Fibroblast of skin of right biceps (primary cell): ENCODE measurements at regions not wholly inside any gene's neighbourhood (a gene's known extent, or its start where the extent isn't known, plus 50 kb on each side); places are given as distances from the start of the nearest gene placed in this dataset.

ENCODE experiments used
- DNase-seq: peaks from one replicate; pipeline ENCODE4 v3.0.0-alpha.2; 2013

DNA sequence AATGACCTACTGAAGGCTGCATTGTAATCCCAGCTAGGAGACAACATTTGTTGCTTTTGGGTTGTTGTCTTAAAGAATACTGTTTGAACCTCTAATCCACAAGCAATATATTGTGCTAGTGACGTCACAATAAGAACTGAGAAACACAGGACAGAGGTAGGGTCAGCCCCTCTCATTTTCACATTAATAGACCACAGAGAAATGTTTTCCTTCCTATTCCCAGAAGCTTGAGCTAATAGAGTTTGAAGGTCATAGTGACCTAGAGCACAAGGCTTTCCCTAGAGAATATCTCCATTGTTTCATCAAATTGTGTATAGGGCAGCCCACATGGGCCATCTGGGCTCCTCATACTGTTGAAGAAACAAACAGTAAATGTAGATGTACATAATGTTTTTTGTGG is 300.9 kb upstream of the AKR1E2 start:
- DNase-seq, result no peak

DNA sequence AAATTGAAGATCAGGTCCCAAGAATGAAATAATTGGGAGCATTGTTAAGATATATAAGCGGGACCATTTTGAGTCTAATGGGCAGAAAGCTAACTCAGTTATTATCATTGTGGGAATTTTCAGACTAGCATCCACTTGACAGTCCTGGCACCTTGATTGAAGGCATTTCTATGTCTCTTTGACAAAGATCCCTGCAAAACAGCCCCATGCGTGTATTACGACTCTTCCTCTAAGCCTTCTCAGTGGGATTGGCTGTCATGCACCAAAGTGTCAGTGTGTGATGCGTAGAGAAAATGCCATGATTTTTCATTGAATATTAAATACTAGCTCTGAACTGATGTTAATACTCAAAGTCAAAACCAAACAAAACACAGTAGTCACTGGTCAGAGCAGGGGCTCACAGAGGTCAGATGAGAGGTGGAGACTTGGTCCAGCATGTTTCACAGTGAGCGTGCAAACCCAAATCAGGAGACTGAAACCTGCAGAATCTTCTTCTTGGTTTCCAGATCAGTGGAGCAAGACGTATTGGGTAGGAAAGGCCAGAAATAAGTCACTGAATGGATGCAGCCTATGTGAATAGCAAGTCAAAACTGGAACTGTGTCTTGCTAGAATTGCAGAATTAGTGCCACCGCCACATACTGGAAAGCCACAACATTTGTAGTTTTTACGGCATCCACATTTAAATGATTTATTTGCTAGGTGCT is 303.6 kb upstream of the AKR1E2 start:
- DNase-seq, result no peak

DNA sequence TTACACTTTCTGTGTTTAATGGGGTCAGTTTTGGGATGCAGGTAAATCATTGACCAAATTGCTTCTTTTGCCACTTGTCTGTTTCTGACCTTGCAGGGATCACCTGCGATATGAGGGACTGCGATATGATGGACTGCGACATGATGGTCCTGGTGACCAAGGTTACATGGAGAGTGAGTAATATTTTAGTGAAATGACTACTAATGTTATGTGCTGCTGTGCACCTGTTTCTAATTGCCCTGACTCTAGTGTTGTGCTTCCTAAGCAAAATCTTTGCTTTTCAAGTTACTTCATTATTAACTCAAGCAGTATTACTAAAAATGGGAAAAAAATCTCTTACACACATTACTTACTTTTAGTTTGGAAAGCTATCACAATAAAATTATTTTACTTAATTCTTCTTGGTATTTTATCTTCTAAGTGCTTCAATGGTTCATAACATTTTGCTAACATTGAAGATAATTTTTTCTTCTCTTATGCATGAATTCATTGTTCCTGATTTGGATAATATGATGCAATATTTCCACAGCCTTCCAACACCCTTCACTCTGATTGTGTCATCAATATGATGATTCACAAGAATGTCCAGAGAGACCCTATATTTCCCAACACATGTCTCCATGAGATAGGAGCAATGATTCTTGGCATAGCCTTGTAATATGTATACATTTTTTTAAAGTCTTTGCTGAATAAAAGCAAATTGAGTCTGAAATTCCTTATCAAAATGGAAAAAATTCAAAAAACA is 306.2 kb upstream of the AKR1E2 start:
- DNase-seq, result peak; percentile 88

DNA sequence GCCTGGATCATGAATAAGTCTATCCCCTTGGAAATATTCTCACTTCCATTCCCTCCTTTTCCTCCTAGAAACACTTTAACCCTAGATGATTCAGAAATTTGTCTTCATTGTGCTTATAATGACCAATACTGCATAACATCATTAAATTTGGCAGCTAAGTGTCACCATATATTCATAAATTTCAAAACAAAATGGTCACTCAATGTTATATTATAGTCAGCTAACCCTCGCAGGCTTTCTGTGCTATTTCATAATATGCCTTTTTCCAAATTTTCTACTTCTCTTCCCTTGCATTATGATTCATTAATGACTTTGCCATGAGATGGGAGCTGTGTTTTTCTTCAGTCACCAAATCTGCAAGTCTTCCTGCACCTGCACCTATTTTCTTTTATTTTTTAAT is 308.3 kb upstream of the AKR1E2 start:
- no peak for DNase-seq

DNA sequence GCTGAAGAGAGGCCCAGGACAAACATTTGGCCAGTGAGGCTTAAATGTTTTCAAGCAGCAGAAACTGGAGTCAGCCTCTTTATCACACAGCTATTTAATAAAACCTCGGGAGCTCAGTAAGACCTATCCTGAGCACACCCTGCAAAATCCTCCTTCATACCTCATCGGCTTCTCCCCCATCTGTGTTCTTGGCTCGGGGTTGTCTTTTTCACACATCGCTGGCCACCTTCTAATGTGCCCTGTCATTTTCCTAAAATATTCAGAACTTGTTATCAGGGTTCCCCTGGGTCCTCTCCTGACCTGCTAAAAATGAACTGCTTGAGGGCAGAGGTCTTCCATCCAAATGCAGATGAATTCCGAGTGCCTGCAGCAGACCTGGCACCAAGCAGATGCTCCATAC is 310.3 kb upstream of the AKR1E2 start:
- no peak for DNase-seq

DNA sequence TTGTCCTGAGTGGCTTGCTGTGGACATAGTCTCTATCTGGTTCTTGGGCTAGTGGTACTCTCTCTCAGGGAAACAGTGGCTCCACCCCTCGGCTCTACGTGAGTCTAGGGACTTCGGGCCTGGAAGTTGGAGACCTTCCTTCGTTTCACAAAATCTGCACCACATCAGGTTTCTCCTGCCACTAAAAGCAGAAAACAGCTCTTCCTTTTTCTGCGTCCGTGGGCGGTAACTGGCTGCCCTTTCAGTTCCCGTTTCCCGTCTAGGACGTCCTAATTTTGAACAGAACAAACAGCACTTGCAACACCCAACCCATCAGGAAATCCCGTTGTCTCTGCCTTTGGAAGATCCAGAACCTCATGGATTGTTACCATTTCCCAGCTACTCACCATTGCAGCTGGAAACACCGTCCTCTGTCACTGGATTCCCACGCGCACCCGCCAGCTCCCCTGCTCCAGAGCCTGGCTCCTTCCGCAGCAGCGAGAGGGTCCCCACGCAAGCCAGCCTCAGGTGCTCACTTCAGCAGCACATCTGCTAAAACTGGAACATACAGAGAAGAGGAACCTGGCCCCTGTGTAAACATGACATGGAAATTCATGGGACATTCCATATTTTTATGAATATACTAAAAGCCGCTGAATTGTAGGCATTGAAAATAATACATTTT is 311.4 kb upstream of the AKR1E2 start:
- no peak for DNase-seq

DNA sequence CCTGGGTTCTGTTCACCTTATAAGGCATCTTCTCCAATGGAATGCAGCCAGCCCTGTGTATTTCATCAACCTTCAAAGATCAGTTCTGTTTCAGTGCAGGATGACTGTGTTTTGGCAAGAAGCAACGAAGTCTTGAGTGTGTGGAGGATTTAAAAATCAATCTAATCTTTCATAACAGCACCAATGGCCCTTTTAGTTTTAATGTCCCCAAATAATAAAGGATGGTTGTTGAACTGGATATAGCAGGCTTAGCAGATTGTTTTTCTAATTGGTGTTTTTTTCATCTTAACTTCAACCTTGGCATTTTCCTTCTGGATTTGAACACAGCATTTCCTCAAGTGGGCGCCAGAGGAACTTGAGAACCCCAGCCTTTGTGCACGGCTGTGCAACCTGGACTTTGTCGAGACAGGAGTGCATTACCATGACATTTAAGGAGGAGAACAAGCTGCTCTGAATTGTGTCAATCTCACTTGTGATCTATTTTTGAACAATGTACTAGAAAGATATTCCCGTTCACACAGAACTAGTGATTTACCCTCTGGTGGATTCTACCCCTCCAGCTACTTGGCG is 313.3 kb upstream of the AKR1E2 start:
- peak; percentile 89 for DNase-seq

DNA sequence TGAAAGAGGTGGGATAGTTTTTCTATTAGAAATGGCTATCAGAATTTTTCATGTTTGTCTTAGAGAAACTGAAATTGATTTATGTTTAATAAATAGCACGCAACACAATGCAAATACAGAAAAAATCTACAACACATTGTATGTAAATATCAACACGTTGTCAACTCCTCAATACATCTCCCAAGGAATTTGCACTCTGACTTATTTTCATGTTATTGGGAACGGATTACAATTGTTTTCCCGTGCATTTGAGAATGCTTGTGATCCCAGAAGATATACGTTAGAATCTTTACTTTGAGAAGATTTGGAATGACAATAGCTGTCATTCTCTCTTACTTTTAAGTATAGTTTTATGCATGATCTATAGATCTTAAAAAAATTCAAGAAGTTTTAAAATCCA is 313.8 kb upstream of the AKR1E2 start:
- no peak for DNase-seq

DNA sequence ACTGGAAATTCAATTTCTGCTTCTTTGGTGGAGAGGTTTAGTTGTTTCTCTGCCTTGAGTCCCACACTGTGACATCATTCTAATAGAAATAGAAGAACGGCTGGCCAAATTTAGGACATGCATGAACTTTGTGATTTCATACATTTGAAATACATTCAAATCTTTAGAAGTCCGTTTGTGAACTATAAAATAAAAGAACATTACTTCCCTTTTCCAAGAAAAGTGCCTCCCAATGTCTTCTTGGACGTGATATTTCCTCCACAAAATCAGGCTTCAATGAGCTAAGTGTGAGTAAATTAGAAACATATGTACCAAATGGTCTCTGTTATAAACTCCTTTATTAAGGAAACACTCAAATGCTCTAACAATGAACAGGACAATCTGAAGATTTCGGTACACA is 314.5 kb upstream of the AKR1E2 start:
- DNase-seq, result peak; percentile 55

DNA sequence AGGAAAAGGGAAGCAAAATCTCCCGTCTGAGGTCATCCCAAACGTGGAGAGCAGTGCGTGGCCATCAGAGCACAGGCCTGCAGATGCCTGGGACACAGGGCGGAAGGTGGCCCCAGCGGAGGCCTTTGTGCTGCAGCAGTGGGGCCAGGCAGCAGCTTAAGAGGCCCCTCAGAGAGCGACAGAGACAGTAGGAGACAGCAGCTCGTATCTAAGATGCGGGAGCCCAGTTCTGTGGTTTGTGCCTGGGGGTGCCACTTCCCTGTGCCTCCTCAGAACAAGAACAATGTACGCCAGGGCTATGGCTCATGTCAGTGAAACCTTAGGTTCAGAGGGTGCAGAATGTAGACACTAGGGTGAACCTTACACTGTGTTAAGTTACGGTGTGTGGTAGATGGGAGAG is 316.6 kb upstream of the AKR1E2 start:
- no peak for DNase-seq

DNA sequence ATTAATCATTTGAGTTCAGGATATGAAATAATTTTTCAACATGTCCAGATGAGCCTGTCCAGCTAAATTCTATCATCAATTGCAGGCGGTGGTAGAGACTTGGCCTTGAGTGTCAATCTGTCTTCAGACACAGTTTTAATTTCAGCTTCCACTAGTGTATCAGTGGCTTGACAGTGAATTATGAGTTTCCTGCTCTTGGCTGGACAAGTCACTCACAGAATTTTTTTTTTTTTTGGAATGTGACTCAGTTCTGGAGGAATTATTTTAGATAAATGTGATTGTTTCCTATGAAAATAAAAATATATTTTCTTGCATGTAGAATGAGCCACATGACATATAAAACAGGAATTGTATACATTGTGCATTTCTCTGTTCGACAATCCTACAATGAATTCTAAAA is 319.9 kb upstream of the AKR1E2 start:
- DNase-seq, result peak; percentile 34

DNA sequence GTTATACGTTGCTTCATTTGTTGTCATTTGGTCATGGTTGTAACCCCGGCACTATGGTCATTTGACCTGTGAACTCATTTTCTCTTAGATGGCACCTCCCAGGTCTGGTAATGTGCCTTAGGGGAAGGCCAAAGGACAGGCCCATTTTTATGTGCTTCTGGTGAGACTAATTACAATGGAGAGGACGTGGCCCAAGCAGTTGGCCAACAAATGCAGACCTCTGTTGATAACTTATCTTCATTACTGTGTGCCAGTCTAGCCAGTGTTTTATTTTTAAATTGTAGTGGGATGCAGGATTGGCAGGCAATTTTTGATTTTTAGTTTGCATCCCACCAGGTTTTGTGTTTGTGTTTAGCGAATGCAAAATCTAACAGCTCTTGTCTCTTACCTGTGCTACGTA is 321.5 kb upstream of the AKR1E2 start:
- DNase-seq, result no peak

DNA sequence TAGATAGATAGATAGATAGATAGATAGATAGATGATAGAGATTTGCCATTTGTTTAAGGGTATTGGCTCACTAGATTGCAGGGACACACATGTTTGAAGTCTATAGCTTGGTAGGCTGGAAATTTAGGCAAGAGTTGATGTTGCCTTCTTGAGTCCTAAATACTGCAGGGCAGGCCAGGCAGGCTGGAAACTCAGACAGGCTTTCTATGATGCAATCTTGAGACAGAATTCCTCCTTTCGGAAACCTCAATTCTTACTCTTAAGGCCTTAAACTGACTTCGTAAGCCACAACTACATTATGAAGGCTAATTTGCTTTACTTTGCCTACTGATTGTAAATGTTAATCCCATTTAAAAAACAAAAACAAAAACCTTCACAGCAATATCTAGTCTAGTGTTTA is 322.9 kb upstream of the AKR1E2 start:
- peak; percentile 33 for DNase-seq

DNA sequence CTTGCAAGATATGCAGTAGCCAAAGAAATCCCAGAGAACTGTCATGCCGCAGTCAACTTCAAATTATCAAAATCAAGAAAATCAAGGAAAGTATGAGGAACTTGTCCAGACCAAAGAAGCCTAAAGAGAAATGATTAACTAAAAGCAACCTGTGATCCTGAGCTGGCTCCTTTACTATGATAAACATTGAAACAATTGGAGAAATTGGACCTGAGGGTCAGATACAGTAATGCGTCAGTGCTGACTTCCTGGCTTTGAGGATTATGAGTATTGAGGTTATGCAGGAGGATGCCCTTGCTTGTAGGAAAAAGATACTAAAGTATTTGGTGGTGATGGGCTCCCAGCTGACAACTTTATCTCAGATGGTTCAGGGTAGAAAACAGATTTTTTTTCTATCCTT is 324.7 kb upstream of the AKR1E2 start:
- no peak for DNase-seq

DNA sequence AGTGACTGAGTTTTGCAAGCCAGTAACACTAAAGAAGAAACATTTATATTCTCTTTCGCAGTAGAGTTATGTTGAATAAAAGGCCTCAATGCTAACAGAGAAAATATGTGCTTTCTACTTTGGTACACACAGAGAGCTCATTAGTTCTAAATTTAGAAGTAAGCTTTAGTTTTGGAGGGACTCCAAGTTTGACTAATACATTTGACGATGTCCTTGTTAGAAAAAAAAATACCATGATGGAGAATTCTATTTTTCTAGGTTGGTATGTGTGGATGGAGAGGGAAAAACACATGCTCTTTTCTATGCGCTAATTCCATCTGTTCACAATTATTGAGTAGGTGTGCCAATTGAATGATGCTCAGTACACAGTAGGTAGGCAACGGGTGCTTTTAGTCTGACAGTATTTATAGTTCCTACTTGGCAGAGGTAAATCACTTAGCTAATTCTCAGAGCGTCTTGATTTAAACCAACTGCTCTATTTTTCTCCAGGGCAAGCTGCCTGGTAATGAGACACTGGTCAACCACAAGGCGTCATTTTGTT is 327.2 kb upstream of the AKR1E2 start:
- DNase-seq, result peak; percentile 95

DNA sequence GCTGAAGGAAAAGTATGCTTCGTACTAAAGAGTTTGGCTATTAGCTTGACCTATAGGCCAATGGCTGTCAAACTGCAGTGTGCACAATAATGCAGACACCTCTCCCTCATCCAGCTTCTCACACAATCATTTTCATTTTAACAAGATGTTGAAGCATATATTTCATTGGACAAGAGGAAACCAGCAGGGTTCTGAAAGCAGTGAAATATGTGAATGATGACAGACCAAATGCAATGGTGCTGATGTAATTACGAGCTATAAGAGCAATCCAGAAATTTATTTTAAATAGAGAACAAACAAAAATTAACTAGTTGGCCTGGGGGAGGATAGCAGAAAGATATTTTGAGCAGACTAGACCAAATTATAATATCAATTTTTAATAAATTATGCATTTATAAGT is 331.5 kb upstream of the AKR1E2 start:
- peak; percentile 48 for DNase-seq

DNA sequence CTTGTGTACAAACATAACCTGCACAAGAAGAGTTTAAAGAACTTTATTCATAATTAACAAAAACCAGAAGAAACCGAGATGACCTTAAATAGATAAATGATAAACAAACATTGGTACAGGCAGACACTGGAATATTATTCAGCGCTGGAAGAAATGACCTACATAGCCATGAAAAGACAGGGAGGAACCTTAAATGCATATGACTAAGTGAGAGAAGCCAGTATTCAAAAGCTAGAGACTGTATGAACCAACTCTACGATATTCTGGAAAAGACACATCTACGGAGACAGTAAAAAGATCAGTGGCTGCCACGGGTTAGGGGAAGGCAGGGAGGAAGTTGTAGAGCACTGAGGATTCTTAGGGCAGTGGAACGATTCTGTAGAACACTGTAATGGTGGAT is 333.8 kb upstream of the AKR1E2 start:
- DNase-seq, result no peak

DNA sequence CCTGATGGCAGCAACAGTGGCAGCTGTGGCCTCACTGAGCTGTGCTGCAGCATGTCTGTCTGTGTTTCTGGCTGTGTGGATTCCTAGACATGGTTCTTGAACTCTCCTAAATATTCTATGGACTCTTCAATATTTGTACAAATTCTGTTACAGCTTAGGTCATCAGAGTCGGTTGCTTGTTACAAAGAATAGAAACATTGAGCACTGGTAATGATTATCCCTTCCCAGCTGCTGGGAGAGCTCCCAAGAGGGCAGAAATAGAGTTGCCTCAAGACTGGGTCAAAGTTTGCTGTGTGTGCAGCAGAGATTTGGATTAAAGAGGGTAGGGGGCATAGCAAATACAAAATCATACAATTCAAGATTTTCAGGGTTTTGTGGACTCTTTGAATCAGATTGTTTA is 337.1 kb upstream of the AKR1E2 start:
- peak; percentile 27 for DNase-seq

DNA sequence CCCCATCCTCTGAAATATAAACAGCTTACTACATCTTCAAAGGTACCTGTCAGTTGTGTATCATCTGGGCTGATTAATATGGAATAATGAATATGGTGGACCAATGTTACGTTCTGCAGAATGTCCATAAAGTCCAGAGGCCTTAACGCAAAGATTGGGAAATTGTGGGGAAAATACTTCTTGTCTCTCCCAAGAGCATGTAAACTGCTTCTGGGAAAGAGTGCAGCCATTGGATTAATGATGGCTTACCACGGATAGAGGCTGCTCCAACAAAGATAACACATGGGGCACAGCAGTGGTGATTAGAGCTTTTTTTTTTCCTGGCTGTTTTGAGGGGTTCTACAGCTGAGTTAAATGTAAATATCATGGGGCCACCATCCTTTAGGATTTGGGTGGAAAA is 340.4 kb upstream of the AKR1E2 start:
- DNase-seq, result no peak

DNA sequence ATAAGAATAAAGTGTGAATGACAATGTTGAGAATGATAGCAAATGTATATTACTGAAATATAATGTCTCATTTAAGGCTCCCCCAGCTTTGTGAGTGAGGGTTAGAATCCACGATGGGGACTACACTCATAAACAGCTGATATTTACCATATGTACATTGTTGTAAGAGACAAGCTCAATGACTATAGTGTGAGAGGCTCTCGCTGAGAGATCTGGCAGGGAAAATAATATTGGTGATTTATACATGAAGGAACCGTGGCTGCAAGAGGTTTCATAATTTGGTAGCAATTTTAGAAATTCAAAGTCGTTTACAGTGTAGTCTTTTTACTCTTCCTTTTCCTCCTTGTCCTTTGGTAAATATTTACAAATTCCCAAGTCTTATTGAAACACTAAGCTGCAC is 342.2 kb upstream of the AKR1E2 start:
- no peak for DNase-seq

DNA sequence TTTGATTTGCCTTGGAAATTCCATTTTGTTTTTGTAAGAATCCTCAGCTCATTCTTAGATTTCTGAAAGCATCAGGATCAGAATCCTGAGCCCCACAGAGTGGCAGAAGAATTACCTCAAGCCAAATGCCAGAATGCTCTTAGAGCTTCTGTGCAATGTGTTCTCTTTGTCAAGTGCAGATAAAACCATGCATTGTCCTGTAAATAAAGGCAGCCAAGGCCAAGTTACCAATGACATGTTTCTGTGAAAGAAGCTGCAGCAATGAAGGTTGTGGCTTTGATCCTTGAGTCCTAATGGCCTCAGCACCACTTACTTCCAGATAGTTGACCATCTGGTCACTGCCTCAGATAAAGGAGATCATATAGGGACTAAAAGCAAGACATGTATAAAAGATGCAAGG is 343.3 kb upstream of the AKR1E2 start:
- DNase-seq, result no peak

DNA sequence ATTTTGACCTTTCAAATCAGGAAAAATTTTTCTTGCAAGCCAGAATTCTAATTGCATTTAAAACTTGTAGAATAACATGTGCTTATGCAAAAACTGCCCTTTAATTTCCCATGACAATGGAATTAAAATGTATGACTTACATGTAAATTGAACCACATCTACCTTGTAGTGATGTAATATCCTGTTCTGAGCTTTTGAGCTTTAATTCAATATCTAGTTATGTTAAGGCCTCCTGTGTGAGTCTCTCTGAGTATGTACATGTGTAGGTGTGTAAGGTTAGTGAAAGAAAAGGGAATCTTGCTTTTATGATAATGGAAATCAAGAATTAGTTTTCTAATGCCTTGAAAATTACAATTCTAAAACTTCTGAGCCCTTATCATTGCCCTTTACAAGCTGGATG is 344.8 kb upstream of the AKR1E2 start:
- no peak for DNase-seq

DNA sequence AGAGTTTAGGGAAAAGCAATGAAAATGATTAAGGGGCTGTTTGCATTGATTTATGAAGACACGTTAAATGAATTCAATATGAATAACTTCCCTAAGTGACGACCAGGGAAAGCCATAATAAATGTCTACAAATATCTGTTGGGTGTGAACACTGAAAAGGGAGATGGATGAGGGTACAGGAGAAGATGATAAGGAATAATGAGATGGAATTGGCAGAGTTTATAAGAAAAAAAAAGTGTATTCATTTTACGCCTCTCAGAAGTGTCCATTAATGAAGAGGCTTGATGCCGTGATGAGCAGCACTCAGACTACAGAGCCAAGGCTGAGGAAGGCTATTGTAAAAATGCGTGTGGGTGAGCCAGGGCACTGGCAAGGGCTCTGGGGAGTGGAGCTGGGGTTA is 346.7 kb upstream of the AKR1E2 start:
- DNase-seq, result no peak

DNA sequence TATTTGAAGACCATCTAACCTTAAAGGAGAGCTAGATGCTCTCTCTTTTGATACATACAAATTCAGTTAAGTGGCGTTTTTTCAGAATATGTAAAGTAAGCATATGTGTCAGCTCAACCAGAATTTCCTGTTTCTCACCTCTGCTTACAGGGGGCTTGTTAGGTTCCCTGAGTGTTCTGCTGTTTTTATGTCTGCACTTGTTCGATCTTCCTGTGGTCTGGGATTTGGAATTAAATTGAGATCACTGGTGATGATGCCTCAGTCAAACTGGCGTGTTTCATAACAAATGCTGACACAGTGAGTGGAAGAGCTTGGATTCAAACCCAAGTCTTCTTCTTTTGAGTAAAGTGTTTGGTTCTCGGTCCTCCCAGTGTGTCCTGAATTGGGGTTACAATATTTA is 348.3 kb upstream of the AKR1E2 start:
- DNase-seq, result no peak
